ENCODE measurements at regions not wholly inside any gene's neighbourhood (a gene's known extent, or its start where the extent isn't known, plus 50 kb on each side); places are given as distances from the start of the nearest gene placed in this dataset.

- Mint-ChIP-seq H3K4me3 (ENCODE audit: unreplicated experiment) (no peak overlapping the region), H3K4me1 (ENCODE audit: unreplicated experiment) (no peaks in the 10 kb centered on the region), H3K36me3 (ENCODE audit: unreplicated experiment) (no peaks in the 10 kb centered on the region), H3K9me3 (ENCODE audit: unreplicated experiment) (peaks cover 3% of the 10 kb centered on the region), H3K27ac (ENCODE audit: unreplicated experiment) (no peak overlapping the region), H3K27me3 (ENCODE audit: unreplicated experiment) (no peaks in the 10 kb centered on the region)
- no peak for TF ChIP-seq CTCF (IDR thresholded peaks at IDR 0.05)
- DNase-seq (ENCODE audit: extremely low spot score, unreplicated experiment): no peak
Observed at GRCh38 chr2:192315543-192315942, 120.8 kb upstream of the TMEFF2 start.

- Mint-ChIP-seq H3K4me3 (ENCODE audit: unreplicated experiment) (no peak overlapping the region), H3K27ac (ENCODE audit: unreplicated experiment) (no peak overlapping the region), H3K9me3 (ENCODE audit: unreplicated experiment) (peaks cover 3% of the 10 kb centered on the region), H3K27me3 (ENCODE audit: unreplicated experiment) (no peaks in the 10 kb centered on the region), H3K4me1 (ENCODE audit: unreplicated experiment) (no peaks in the 10 kb centered on the region), H3K36me3 (ENCODE audit: unreplicated experiment) (no peaks in the 10 kb centered on the region)
- no peak for TF ChIP-seq CTCF (IDR thresholded peaks at IDR 0.05)
- no peak for DNase-seq (ENCODE audit: extremely low spot score, unreplicated experiment)
Observed at GRCh38 chr2:192314800-192315481, 120.2 kb upstream of the TMEFF2 start.

GRCh38 chr2:192313773-192314172, 119.0 kb upstream of the TMEFF2 start:
- peaks cover 3% of the 10 kb centered on the region for H3K9me3 Mint-ChIP-seq (ENCODE audit: unreplicated experiment)
- H3K27ac Mint-ChIP-seq (ENCODE audit: unreplicated experiment): no peak overlapping the region
- H3K4me3 Mint-ChIP-seq (ENCODE audit: unreplicated experiment): no peak overlapping the region
- no peaks in the 10 kb centered on the region for H3K27me3 Mint-ChIP-seq (ENCODE audit: unreplicated experiment)
- no peaks in the 10 kb centered on the region for H3K36me3 Mint-ChIP-seq (ENCODE audit: unreplicated experiment)
- DNase-seq (ENCODE audit: extremely low spot score, unreplicated experiment): no peak
- H3K4me1 Mint-ChIP-seq (ENCODE audit: unreplicated experiment): no peaks in the 10 kb centered on the region
- no peak for TF ChIP-seq CTCF (IDR thresholded peaks at IDR 0.05)

GRCh38 chr2:192311701-192312460, 117.1 kb upstream of the TMEFF2 start:
- TF ChIP-seq CTCF (IDR thresholded peaks at IDR 0.05): no peak
- Mint-ChIP-seq H3K27ac (ENCODE audit: unreplicated experiment) (no peak overlapping the region), H3K4me3 (ENCODE audit: unreplicated experiment) (no peak overlapping the region), H3K9me3 (ENCODE audit: unreplicated experiment) (peaks cover 3% of the 10 kb centered on the region), H3K4me1 (ENCODE audit: unreplicated experiment) (no peaks in the 10 kb centered on the region), H3K27me3 (ENCODE audit: unreplicated experiment) (no peaks in the 10 kb centered on the region), H3K36me3 (ENCODE audit: unreplicated experiment) (no peaks in the 10 kb centered on the region)
- no peak for DNase-seq (ENCODE audit: extremely low spot score, unreplicated experiment)

GRCh38 chr2:192307530-192307929, 112.8 kb upstream of the TMEFF2 start:
- H3K9me3 Mint-ChIP-seq (ENCODE audit: unreplicated experiment): no peaks in the 10 kb centered on the region
- no peak for TF ChIP-seq CTCF (IDR thresholded peaks at IDR 0.05)
- H3K27me3 Mint-ChIP-seq (ENCODE audit: unreplicated experiment): no peaks in the 10 kb centered on the region
- no peak for DNase-seq (ENCODE audit: extremely low spot score, unreplicated experiment)
- H3K36me3 Mint-ChIP-seq (ENCODE audit: unreplicated experiment): no peaks in the 10 kb centered on the region
- H3K4me3 Mint-ChIP-seq (ENCODE audit: unreplicated experiment): no peak overlapping the region
- no peak overlapping the region for H3K27ac Mint-ChIP-seq (ENCODE audit: unreplicated experiment)
- H3K4me1 Mint-ChIP-seq (ENCODE audit: unreplicated experiment): no peaks in the 10 kb centered on the region

All from osteocyte (in vitro differentiated cells).